Heart right ventricle (tissue), 16 donors: ENCODE measurements at regions not wholly inside any gene's neighbourhood (a gene's known extent, or its start where the extent isn't known, plus 50 kb on each side); places are given as distances from the start of the nearest gene placed in this dataset.

ENCODE experiments used
- ATAC-seq, 8 donors: fragments of 200-7000 bp; cut with Tn5 transposase; one replicate each; pipeline ENCODE4 v1.9.1; 2020; ENCODE audit warnings: mild to moderate bottlenecking in 8 of 8, moderate library complexity in 8 of 8, moderate number of reproducible peaks in 1 of 8
- DNase-seq, 2 donors: peaks; one replicate each; pipeline ENCODE4 v3.0.0-alpha.2; 2020
- H3K27ac ChIP-seq, 10 donors: fragments of 200-600 bp; sonication (generic) in 2 of 10; one replicate each; pipeline versions ENCODE4 v1.5.0 to v1.8.0; 2020 to 2022; ENCODE audit warnings: mild to moderate bottlenecking in 3 of 10
- H3K27me3 ChIP-seq, 7 donors: fragments of 200-600 bp; one replicate each; pipeline ENCODE4 v1.8.0; 2021 to 2022; ENCODE audit warnings: mild to moderate bottlenecking in 2 of 7
- H3K36me3 ChIP-seq, 9 donors: fragments of 200-600 bp; sonication (generic) in 1 of 9; one replicate each; pipeline versions ENCODE4 v1.5.0 to v1.8.0; 2020 to 2022; ENCODE audit warnings: mild to moderate bottlenecking in 2 of 9
- H3K4me1 ChIP-seq, 9 donors: fragments of 200-600 bp; sonication (generic) in 1 of 9; one replicate each; pipeline versions ENCODE4 v1.5.0 to v1.8.0; 2020 to 2022; ENCODE audit warnings: mild to moderate bottlenecking in 4 of 9
- H3K4me3 ChIP-seq, 10 donors: fragments of 200-600 bp; sonication (generic) in 2 of 10; one replicate each; pipeline versions ENCODE4 v1.5.0 to v1.8.0; 2020 to 2022; ENCODE audit warnings: mild to moderate bottlenecking in 7 of 10, moderate library complexity in 2 of 10
- H3K9me3 ChIP-seq, 11 donors: fragments of 200-600 bp in 10 of 11; sonication (generic) in 2 of 11; one replicate each; pipeline versions ENCODE4 v1.5.0 to v1.8.0; 2013 to 2022; ENCODE audit warnings: mild to moderate bottlenecking in 2 of 11, control low read depth in 1 of 11, moderate library complexity in 1 of 11
- CTCF ChIP-seq, 9 donors: fragments of 200-600 bp; sonication (generic) in 2 of 9; IDR thresholded peaks; one replicate each; pipeline versions ENCODE4 v1.5.0 to v1.8.0; 2021 to 2022; ENCODE audit warnings: antibody characterized with exemption in 9 of 9, mild to moderate bottlenecking in 5 of 9, moderate library complexity in 1 of 9
- WGBS, 2 donors: extraction: QIAGEN DNeasy Blood & Tissue Kit; methylation state at CpG; one replicate each; pipeline ENCODE4 v1.1.7; 2013; ENCODE audit warnings: inconsistent platforms in 1 of 2; 5-methylcytosine and 5-hydroxymethylcytosine counted together
- intact Hi-C, 10 donors: fragments of 100-400 bp; cut with DNase I; formaldehyde crosslinking; loops; one replicate each; pipeline versions ENCODE4 v1.11.1 to v1.14.2; 2022
- donor health status: Arrhythmogenic right ventricular cardiomyopathy.
- donor health status: ischemic (EF 13 %, LVEDD 7.1; RV severe dilation, severe dysfunction).
- donor health status: healthy with polysubstance abuse.
- donor health status: DM: no; HTN: yes; CAD: no.
- donor health status: DM: no; HTN: no; CAD: no.
- donor health status: ischemic (EF 25% LVEDD 6.9; RV normal size, moderate dysfunction).
- donor health status: ischemic (EF 25% LVEDD 5.7; RV mildly dilated, moderate dysfunction).
- donor health status: healthy.
- donor health status: DM: yes; HTN: yes; CAD: no.
- donor health status: Ischemic cardiomyopathy.
- donor health status: ischemic (EF 35%, LVEDD 5.7; RV mildly dilated, moderate dysfunction).
- donor health status: nonischemic (EF 11% LVEDD 7.7; RV severe dilation, severe dysfunction).
- donor health status: DM: yes; HTN: yes; CAD: no.
- donor health status: PGD.
- donor health status: ischemic (EF 29% LVEDD 5.4; RV normal size, mild dysfunction).
- donor health status: nonischemic (EF 23%, LVEDD 6.1; RV moderate dilation, normal function).

- ATAC-seq = no peak
- intact Hi-C loops = no loop called here
- peaks cover 0 to 3% (median 0%) of the 10 kb centered on the region in 11 donors for H3K9me3 ChIP-seq
Measured at GRCh38 chr3:76051145-76051544, 265.8 kb upstream of the ZNF717 start.

GRCh38 chr3:76054404-76054803 lies 269.1 kb upstream of the ZNF717 start:
- H3K4me3 ChIP-seq = no peak overlapping the region
- peaks cover 0 to 6% (median 0%) of the 10 kb centered on the region in 11 donors for H3K9me3 ChIP-seq
- H3K4me1 ChIP-seq = no peaks in the 10 kb centered on the region
- intact Hi-C loops = no loop called here
- ATAC-seq = no peak
- no peaks in the 10 kb centered on the region for H3K27me3 ChIP-seq
- 47 to 78% methylated on average over 1 of the region's 1 CpG for WGBS, 2 donors
- no peak for TF ChIP-seq CTCF (IDR thresholded peaks at IDR 0.05)
- H3K27ac ChIP-seq = no peak overlapping the region
- no peak for DNase-seq
- no peaks in the 10 kb centered on the region for H3K36me3 ChIP-seq

More at GRCh38 chr3:76051145-76051544, 265.8 kb upstream of the ZNF717 start:
- H3K4me1 ChIP-seq = no peaks in the 10 kb centered on the region
- DNase-seq = no peak
- no peak overlapping the region for H3K27ac ChIP-seq
- no peak for TF ChIP-seq CTCF (IDR thresholded peaks at IDR 0.05)
- WGBS, 2 donors = 62 to 75% methylated on average over 3 of the region's 3 CpGs
- H3K4me3 ChIP-seq = no peak overlapping the region
- H3K27me3 ChIP-seq = no peaks in the 10 kb centered on the region
- no peaks in the 10 kb centered on the region for H3K36me3 ChIP-seq

- no peaks in the 10 kb centered on the region for H3K36me3 ChIP-seq
- H3K9me3 ChIP-seq = peaks cover 0 to 3% (median 0%) of the 10 kb centered on the region in 11 donors
- no peak for TF ChIP-seq CTCF (IDR thresholded peaks at IDR 0.05)
- no peak for ATAC-seq
- no peak for DNase-seq
- no peaks in the 10 kb centered on the region for H3K4me1 ChIP-seq
- H3K4me3 ChIP-seq = no peak overlapping the region
- H3K27me3 ChIP-seq = no peaks in the 10 kb centered on the region
- intact Hi-C loops = no loop called here
- H3K27ac ChIP-seq = no peak overlapping the region
- 83% methylated on average over 3 of the region's 3 CpGs for WGBS, 2 donors
Measured at GRCh38 chr3:76061654-76062053, 276.3 kb upstream of the ZNF717 start.

- 57 to 59% methylated on average over 3 of the region's 3 CpGs for WGBS, 2 donors
- ATAC-seq (peak in 1 of 8 donors; percentile 78), DNase-seq (no peak)
- no peak for TF ChIP-seq CTCF (IDR thresholded peaks at IDR 0.05)
- no peaks in the 10 kb centered on the region for H3K4me1 ChIP-seq
- peaks cover 0 to 3% (median 0%) of the 10 kb centered on the region in 11 donors for H3K9me3 ChIP-seq
- intact Hi-C loops = no loop called here
- H3K27ac ChIP-seq = no peak overlapping the region
- no peak overlapping the region for H3K4me3 ChIP-seq
- H3K27me3 ChIP-seq = no peaks in the 10 kb centered on the region
- no peaks in the 10 kb centered on the region for H3K36me3 ChIP-seq
Measured at GRCh38 chr3:76063019-76063418, 277.7 kb upstream of the ZNF717 start.
